ENCODE measurements at regions not wholly inside any gene's neighbourhood (a gene's known extent, or its start where the extent isn't known, plus 50 kb on each side); places are given as distances from the start of the nearest gene placed in this dataset.

- DNase-seq = peak in 1 of 2 donors; percentile 26
These were observed 135.6 kb upstream of the COX10 start for GRCh38 chr17:13933441-13934276.

- DNase-seq = no peak
These were observed 130.1 kb upstream of the COX10 start for GRCh38 chr17:13939222-13939621.

GRCh38 chr17:13940858-13941665 is 128.2 kb upstream of the COX10 start:
- peak; percentile 45 to 51 for DNase-seq

DNA sequence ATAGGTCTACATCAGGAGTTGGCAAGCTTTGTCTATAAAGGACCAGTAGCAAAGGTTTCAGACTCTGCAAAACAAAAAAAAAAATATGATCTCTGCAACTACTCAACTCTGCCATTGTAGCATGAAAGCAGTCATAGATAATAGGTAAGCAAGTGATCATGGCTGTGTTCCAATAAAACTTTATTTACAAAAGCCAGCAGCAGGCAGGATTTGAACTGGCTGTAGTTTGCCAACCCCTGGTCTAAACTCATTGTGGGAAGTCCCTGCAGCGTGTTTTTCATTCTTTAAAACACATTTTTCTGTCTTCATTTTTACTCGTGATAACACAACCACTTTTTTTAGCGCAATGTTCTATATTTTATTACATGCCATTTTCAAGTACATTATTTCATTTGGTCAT is 127.5 kb upstream of the COX10 start:
- no peak for DNase-seq

GRCh38 chr17:13943909-13944308 is 125.4 kb upstream of the COX10 start:
- DNase-seq = no peak

DNA sequence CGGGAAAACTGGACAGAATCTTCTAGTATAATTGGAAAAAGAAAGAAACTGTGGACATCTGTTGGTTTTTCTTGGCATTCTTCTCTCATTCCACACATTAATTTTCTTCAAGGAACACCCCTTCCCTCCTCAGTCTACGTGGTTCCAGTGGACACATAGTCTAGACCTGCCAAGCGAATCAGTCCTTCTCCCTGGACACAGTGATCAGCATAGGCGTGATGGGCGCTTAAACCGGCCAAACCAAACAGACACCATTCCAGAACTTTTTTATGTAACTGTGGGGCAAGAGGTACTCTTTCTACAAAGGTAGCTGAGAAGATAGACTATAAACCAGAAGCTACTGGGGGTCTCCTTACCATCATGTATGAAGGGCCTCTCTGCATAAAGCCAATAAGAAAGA is 121.8 kb upstream of the COX10 start:
- DNase-seq = no peak

DNA sequence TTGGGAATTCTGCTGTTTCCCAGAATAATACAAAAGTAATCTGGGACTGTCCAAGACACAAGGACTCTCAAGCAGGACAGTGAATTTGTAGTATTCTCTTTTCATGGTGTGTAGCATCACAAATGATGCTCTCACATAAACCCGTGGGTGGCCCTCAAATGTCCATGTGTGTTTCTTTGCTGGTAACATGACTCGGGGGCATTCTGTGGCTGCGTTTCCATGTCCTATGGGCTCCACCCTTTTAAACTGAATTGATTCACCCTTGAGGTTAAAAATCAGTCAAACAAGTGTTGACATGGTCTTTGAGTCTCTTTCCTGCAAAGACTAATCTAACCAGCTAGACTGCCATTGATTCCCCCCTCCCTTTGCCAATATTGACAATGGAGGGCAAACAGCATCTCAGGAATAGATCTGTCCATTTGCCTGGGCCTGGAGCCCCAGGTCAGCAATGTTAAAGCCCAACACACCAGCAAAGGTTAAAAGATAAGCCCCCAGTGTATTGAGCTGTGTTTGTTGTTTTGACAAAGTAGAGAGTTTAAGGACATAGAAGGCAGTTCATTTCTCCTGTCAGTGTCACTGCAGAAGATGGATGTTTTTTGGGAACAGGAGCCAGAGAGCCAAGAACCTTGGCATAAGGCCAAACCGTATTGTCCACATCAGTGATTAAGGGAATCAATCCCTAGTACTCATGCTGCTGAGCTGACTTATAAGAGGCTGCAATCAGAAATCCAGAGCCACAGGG is 117.1 kb upstream of the COX10 start:
- no peak for DNase-seq

GRCh38 chr17:13953841-13954240 is 115.5 kb upstream of the COX10 start:
- no peak for DNase-seq

GRCh38 chr17:13957636-13958035 is 111.7 kb upstream of the COX10 start:
- no peak for DNase-seq

DNA sequence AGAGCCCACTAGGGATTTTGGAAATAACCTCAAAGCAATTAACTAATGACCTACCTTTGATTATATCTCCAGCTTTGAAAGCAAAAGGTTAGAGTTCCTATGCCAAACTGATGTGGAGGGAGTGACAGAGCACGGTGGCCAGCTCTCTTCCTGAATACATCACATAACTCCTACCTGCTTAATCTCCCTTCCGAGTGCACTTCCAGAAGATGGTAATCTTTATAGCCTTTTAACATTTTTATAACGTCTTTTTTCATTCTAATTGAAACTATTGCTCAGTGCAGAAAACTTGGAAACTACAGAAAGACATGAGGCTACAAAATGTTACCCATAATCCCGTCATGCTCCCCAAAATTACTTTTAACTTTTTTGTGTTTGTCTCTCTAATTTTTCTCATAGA is 110.5 kb upstream of the COX10 start:
- DNase-seq = no peak

DNA sequence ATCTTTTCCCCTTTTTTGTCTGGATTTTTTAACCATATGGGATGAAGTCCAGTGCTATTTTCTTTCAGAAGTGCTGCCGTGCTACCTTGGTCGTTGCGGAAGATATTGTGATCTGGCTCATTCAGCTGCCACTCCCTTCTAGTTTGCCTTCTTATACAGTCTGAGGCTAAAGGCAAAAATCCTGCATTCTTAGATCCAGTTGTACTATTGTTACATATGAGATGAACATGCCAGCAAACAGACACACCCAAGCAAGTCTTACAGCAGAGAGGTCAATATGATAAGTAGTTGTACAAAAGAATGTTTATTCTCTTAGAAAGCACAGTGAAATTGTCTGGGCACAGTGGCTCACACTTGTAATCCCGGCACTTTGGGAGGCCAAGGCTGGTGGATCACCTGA is 108.0 kb upstream of the COX10 start:
- DNase-seq = no peak

DNA sequence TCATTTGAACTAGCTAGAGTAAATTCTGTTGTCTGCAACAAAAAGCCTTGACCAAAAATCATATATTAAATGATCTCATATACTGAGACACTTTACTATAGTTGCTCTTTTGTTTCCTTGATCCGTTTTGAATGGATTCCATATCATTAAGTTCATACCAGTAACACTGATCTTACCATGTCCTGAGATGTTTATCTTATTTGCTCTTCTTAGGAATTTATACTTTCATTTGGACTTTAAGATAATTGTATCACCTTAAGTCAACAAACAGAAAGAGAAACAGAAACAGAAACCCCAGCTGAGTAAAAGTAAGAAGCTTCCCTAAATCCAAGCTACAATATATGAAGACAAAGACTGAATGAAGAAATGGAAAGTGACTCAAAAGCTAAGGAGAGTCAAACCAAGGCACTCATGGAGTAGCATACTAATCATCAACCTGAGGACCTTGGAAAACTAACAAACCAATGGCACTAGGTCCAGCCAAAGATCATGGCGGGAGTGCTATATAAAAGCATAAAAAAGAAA is 106.5 kb upstream of the COX10 start:
- no peak for DNase-seq

- no peak for DNase-seq
These were observed 101.9 kb upstream of the COX10 start for GRCh38 chr17:13967416-13967815.

- no peak for DNase-seq
These were observed 98.8 kb upstream of the COX10 start for GRCh38 chr17:13970531-13970930.

DNA sequence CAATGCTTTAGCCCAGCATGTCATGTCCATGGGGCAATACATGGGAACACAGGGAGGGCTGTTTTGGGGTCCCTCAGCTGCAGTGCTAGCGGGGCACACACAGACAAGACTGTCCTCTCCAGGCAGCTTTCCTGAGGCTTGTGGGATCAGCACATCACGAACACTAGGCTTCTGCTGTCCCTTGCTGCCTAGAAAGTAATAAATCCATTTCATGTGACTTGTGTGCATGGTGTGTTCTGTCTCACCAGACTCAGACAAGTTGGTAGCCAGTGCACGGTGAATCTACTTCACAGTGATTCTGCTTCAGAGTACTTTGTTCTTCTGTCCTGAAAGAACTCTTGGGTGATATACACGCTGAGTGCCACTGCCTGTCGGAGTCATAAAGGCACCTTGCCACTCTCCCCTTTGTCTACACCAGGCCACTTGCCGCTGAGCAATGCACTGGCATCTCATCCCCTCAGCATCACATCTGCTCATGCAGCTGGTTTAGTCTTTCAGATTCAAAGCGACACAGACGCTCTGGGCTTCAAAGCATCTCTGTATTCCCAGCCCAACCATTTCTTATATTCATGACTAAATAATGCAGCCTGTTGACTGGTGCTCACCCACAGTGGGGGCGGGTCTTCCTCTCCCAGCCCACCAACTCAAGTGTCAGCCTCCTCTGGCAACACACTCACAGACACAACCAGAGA is 95.2 kb upstream of the COX10 start:
- DNase-seq = no peak

- no peak for DNase-seq
These were observed 91.5 kb upstream of the COX10 start for GRCh38 chr17:13977837-13978236.

DNA sequence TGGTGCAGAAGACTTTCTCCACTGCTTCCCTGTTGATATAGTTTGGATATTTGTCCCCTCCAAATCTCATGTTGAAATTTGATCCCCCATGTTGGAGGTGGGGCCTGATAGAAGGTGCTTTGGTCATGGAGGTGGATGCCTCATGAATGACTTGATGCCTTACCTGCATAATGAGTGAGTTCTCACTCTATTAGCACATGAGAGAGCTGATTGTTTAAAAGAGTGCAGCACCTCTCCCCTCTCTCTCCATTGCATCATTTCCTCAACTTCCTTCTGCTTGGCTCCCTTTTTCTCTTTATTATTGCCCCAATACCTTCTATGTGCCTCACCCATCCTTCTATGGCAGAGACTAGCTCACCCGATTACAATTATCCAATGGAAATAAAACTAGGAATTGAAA is 90.8 kb upstream of the COX10 start:
- DNase-seq = no peak

DNA sequence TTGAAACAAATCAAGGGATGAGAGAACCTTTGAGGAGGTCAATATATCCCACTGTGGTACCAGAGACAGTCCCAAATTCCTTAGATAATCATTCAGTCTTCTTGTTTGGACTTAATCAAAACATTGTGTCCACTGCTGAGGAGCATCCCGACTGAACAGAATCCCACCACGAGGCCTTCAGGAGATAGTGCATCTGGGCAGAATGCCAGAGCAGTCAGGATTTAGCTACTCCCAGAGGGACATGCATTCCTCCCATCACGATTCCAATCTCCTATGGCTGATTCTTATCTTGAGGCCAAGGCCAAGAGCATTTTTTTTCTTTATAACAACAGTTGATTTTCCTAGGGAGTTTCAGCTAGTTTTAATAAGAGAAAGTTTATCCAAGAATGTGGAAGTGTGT is 87.4 kb upstream of the COX10 start:
- DNase-seq = no peak

GRCh38 chr17:13984956-13985355 is 84.3 kb upstream of the COX10 start:
- no peak for DNase-seq

- DNase-seq = no peak
These were observed 82.4 kb upstream of the COX10 start for GRCh38 chr17:13986855-13987254.

GRCh38 chr17:13989138-13989537 is 80.2 kb upstream of the COX10 start:
- no peak for DNase-seq

DNA sequence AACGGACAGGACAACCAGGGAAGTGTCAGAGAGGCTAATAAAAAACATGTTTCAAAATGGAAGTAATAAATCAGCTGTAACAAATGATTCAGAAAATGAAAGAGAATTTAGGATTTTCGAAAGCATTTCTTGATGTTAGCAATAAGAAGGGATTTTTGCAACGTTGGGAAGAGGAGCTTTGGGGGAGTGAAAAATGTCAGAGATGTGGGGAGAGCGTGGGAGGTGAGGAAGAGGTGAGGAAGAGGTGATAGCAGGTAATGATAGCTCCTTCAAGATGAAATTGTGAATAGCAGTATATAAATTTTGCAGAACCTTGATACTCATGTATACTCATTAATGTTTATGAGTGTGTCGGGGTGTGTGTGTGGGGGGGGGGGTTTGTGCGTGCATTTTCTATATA is 76.2 kb upstream of the COX10 start:
- no peak for DNase-seq
